OCI-LY7 (cell line): ENCODE measurements at regions not wholly inside any gene's neighbourhood (a gene's known extent, or its start where the extent isn't known, plus 50 kb on each side); places are given as distances from the start of the nearest gene placed in this dataset.

Experiments used
- BruUV-seq: library from RNA; stranded (reverse); fragments of 400-500 nt; replicated peaks from 2 replicates; lab custom pipeline; 2021; lab: Mats Ljungman, UMichigan
- CTCF ChIA-PET: fragments of 300-600 bp; sonication (Branson Sonifier 250); formaldehyde crosslinking; loops from one replicate; lab custom pipeline; 2022; ENCODE audit warnings: antibody characterized with exemption; ENCODE audit not compliant: unreplicated experiment; lab: Charles Lee
- POLR2A ChIA-PET: fragments of 300-600 bp; sonication (Branson Sonifier 250); formaldehyde crosslinking; loops from one replicate; lab custom pipeline; 2022; ENCODE audit warnings: antibody characterized with exemption; lab: Charles Lee
- DNase-seq: peaks from one replicate; pipeline ENCODE4 v3.0.0-alpha.2; 2015; ENCODE audit warnings: low spot score
- H2AFZ ChIP-seq: fragments of 200-600 bp; sonication (generic), shearing (Covaris generic); 2 replicates; pipeline ENCODE4 v1.6.1; 2014; ENCODE audit warnings: mild to moderate bottlenecking, antibody characterized with exemption, low read length, moderate library complexity
- H3K27ac ChIP-seq: fragments of 200-600 bp; sonication (generic); 2 replicates; pipeline ENCODE4 v1.5.1; 2014; ENCODE audit warnings: mixed run types, low read depth, mild to moderate bottlenecking, moderate library complexity, low read length, inconsistent platforms; ENCODE audit not compliant: poor library complexity, severe bottlenecking
- H3K36me3 ChIP-seq: fragments of 200-600 bp; sonication (generic); 2 replicates; pipeline ENCODE4 v1.6.1; 2014; ENCODE audit warnings: mild to moderate bottlenecking, antibody characterized with exemption, low read length, moderate library complexity, mixed read lengths; ENCODE audit not compliant: insufficient read depth
- H3K4me1 ChIP-seq: fragments of 200-600 bp; sonication (generic); 2 replicates; pipeline ENCODE4 v1.5.1; 2014; ENCODE audit warnings: mild to moderate bottlenecking, low read length; ENCODE audit not compliant: insufficient read depth, poor library complexity, severe bottlenecking
- H3K4me2 ChIP-seq: fragments of 200-600 bp; sonication (generic); 2 replicates; pipeline ENCODE4 v1.6.1; 2014; ENCODE audit warnings: mild to moderate bottlenecking, low read length
- H3K4me3 ChIP-seq: fragments of 200-600 bp; sonication (generic); 2 replicates; pipeline ENCODE4 v1.5.1; 2014; ENCODE audit warnings: mild to moderate bottlenecking, low read depth, low read length; ENCODE audit not compliant: poor library complexity, severe bottlenecking
- H3K79me2 ChIP-seq: fragments of 200-600 bp; sonication (generic); 2 replicates; pipeline ENCODE4 v1.6.1; 2016; ENCODE audit warnings: low read depth, mild to moderate bottlenecking, low read length, moderate library complexity, mixed read lengths; ENCODE audit not compliant: insufficient read depth
- H3K9me2 ChIP-seq: fragments of 200-600 bp; sonication (generic); 2 replicates; pipeline ENCODE4 v1.6.1; 2016; ENCODE audit warnings: mild to moderate bottlenecking, low read length, mixed read lengths; ENCODE audit not compliant: insufficient read depth
- H3K9me3 ChIP-seq: fragments of 200-600 bp; sonication (generic); 2 replicates; pipeline ENCODE4 v1.6.1; 2014; ENCODE audit warnings: mild to moderate bottlenecking, mixed run types, low read length, mixed read lengths
- H4K20me1 ChIP-seq: fragments of 200-600 bp; sonication (generic); 2 replicates; pipeline ENCODE4 v1.6.1; 2014; ENCODE audit warnings: mild to moderate bottlenecking, antibody characterized with exemption, low read length, moderate library complexity, mixed read lengths; ENCODE audit not compliant: insufficient read depth
- CTCF ChIP-seq: fragments of 200-600 bp; sonication (generic); conservative IDR thresholded peaks from 2 replicates; pipeline ENCODE4 v1.5.1; 2014; ENCODE audit warnings: mild to moderate bottlenecking, antibody characterized with exemption, low read length, moderate library complexity, mixed read lengths
- EZH2phosphoT487 ChIP-seq: fragments of 200-600 bp; sonication (generic); IDR thresholded peaks from 2 replicates; pipeline ENCODE4 v1.6.1; 2018; ENCODE audit warnings: low read depth, borderline replicate concordance, mild to moderate bottlenecking, mixed run types, antibody characterized with exemption, low read length, moderate library complexity, mixed read lengths
- intact Hi-C: fragments of 100-400 bp; cut with micrococcal nuclease; formaldehyde crosslinking; loops from one replicate; pipeline ENCODE4 v1.10.0; 2022; ENCODE audit not compliant: unreplicated experiment

GRCh38 chr17:45577571-45578279 is 87.2 kb upstream of the PLEKHM1 start:
- Histone ChIP-seq H3K9me2 (no peaks in the 10 kb centered on the region), H3K4me3 (no peak overlapping the region), H3K4me2 (no peak overlapping the region), H3K79me2 (peaks cover 93% of the 10 kb centered on the region), H2AFZ (no peak overlapping the region), H4K20me1 (peaks cover 15% of the 10 kb centered on the region; the same call in 1 of the 2 replicates), H3K9me3 (no peaks in the 10 kb centered on the region), H3K36me3 (peaks cover 68% of the 10 kb centered on the region), H3K27ac (no peak overlapping the region), H3K4me1 (peaks cover under 1% of the 10 kb centered on the region)
- no TSS peak for BruUV-seq
- CTCF ChIA-PET = no interaction called here
- intact Hi-C loops = no loop called here
- no peak for DNase-seq
- POLR2A ChIA-PET = interaction anchor here (1.1 kb wide), 1 partner anchor 77 kb away, joined by 3 read pairs; no protein-coding TSS in a partner anchor
- TF ChIP-seq EZH2phosphoT487 = no peak

- Histone ChIP-seq H3K4me2 (no peak overlapping the region), H3K9me2 (no peaks in the 10 kb centered on the region), H3K27ac (no peak overlapping the region), H4K20me1 (peaks cover 15% of the 10 kb centered on the region; the same call in 1 of the 2 replicates), H3K36me3 (peaks cover 66% of the 10 kb centered on the region), H3K4me3 (no peak overlapping the region), H3K9me3 (no peaks in the 10 kb centered on the region), H3K79me2 (peaks cover 99% of the 10 kb centered on the region), H3K4me1 (peaks cover 5% of the 10 kb centered on the region), H2AFZ (no peak overlapping the region)
- DNase-seq = no peak
- POLR2A ChIA-PET = interaction anchor here (0.6 to 1.1 kb wide), 2 partner anchors 78 to 1532 kb away, joined by 3 to 5 read pairs; no protein-coding TSS in a partner anchor
- intact Hi-C loops = no loop called here
- CTCF ChIA-PET = no interaction called here
- BruUV-seq = no TSS peak
- TF ChIP-seq CTCF = no peak
- no peak for TF ChIP-seq EZH2phosphoT487
Observed at GRCh38 chr17:45578516-45579455, 88.3 kb upstream of the PLEKHM1 start.
